Lower lobe of right lung (tissue), 2 donors: ENCODE measurements at regions not wholly inside any gene's neighbourhood (a gene's known extent, or its start where the extent isn't known, plus 50 kb on each side); places are given as distances from the start of the nearest gene placed in this dataset.
A peak's percentile ranks its signal among the peaks of the same experiment; 100 is the strongest.

Experiments used
- ATAC-seq, 2 donors: fragments of 200-7000 bp; cut with Tn5 transposase; one replicate each; pipeline ENCODE4 v1.9.1; 2020 to 2022; ENCODE audit warnings: mild to moderate bottlenecking in 2 of 2, moderate library complexity in 2 of 2
- DNase-seq: peaks from one replicate; pipeline ENCODE4 v3.0.0-alpha.2; 2020
- H3K27ac ChIP-seq: fragments of 200-600 bp; one replicate; pipeline ENCODE4 v1.8.0; 2022
- H3K27me3 ChIP-seq: fragments of 200-600 bp; one replicate; pipeline ENCODE4 v1.8.0; 2022; ENCODE audit warnings: low read depth
- H3K36me3 ChIP-seq: fragments of 200-600 bp; one replicate; pipeline ENCODE4 v1.8.0; 2022; ENCODE audit warnings: mild to moderate bottlenecking
- H3K4me1 ChIP-seq: fragments of 200-600 bp; one replicate; pipeline ENCODE4 v1.8.0; 2022
- H3K4me3 ChIP-seq: fragments of 200-600 bp; one replicate; pipeline ENCODE4 v1.8.0; 2022; ENCODE audit warnings: mild to moderate bottlenecking
- H3K9me3 ChIP-seq: fragments of 200-600 bp; one replicate; pipeline ENCODE4 v1.8.0; 2022
- CTCF ChIP-seq: fragments of 200-600 bp; IDR thresholded peaks from one replicate; pipeline ENCODE4 v1.8.0; 2022; ENCODE audit warnings: antibody characterized with exemption, mild to moderate bottlenecking
- intact Hi-C: fragments of 100-400 bp; cut with DNase I; formaldehyde crosslinking; loops from one replicate; pipeline ENCODE4 v1.11.0; 2022
- donor health status: DM: no; HTN: yes; CAD: no; lungs with severe emphysema.

GRCh38 chr16:65728167-65728566 is 606.3 kb upstream of the CDH11 start:
- intact Hi-C loops = no loop called here

GRCh38 chr16:65727534-65728137 is 605.8 kb upstream of the CDH11 start:
- Histone ChIP-seq H3K27me3 (peaks cover 4% of the 10 kb centered on the region), H3K36me3 (no peaks in the 10 kb centered on the region), H3K4me1 (peaks cover 33% of the 10 kb centered on the region), H3K9me3 (no peaks in the 10 kb centered on the region), H3K4me3 (no peak overlapping the region), H3K27ac (no peak overlapping the region)
- no peak for TF ChIP-seq CTCF
- DNase-seq = no peak
- intact Hi-C loops = no loop called here
- no peak for ATAC-seq

More at GRCh38 chr16:65728167-65728566, 606.3 kb upstream of the CDH11 start:
- Histone ChIP-seq H3K4me1 (peaks cover 33% of the 10 kb centered on the region), H3K9me3 (no peaks in the 10 kb centered on the region), H3K4me3 (no peak overlapping the region), H3K36me3 (no peaks in the 10 kb centered on the region), H3K27ac (no peak overlapping the region), H3K27me3 (peaks cover 4% of the 10 kb centered on the region)
- DNase-seq = no peak
- no peak for TF ChIP-seq CTCF
- ATAC-seq = no peak

GRCh38 chr16:65725156-65725845 is 603.4 kb upstream of the CDH11 start:
- H3K36me3 ChIP-seq = no peaks in the 10 kb centered on the region
- no peak overlapping the region for H3K27ac ChIP-seq
- H3K4me3 ChIP-seq = no peak overlapping the region
- intact Hi-C loops = no loop called here
- H3K4me1 ChIP-seq = peaks cover 33% of the 10 kb centered on the region
- no peak for DNase-seq
- TF ChIP-seq CTCF = no peak
- peaks cover 4% of the 10 kb centered on the region for H3K27me3 ChIP-seq
- no peaks in the 10 kb centered on the region for H3K9me3 ChIP-seq
- peak; percentile 72 to 74 for ATAC-seq

DNA sequence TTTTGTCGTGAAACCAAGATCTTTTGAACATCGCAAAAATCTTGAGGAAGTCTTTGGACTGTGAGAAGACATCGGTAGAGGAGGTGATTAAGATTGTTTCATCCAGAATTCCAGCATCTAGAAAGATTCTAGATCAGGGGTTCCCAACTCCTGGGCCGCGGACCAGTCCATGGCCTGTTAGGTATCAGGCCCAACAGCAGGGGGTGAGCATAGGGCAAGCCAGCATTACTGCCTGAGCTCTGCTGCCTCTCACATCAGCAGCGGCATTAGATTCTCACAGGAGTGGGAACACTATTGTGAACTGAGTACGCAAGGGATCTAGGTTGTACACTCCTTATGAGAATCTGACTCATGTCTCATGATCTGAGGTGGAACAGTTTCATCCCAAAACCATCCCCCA is 600.6 kb upstream of the CDH11 start:
- no peak for TF ChIP-seq CTCF
- H3K27ac ChIP-seq = no peak overlapping the region
- H3K36me3 ChIP-seq = no peaks in the 10 kb centered on the region
- no peaks in the 10 kb centered on the region for H3K9me3 ChIP-seq
- H3K4me3 ChIP-seq = no peak overlapping the region
- peaks cover 24% of the 10 kb centered on the region for H3K4me1 ChIP-seq
- intact Hi-C loops = no loop called here
- DNase-seq = no peak
- no peaks in the 10 kb centered on the region for H3K27me3 ChIP-seq
- no peak for ATAC-seq

- Histone ChIP-seq H3K36me3 (no peaks in the 10 kb centered on the region), H3K4me3 (no peak overlapping the region), H3K27me3 (no peaks in the 10 kb centered on the region), H3K27ac (no peak overlapping the region), H3K4me1 (no peaks in the 10 kb centered on the region), H3K9me3 (no peaks in the 10 kb centered on the region)
- TF ChIP-seq CTCF = no peak
- no peak for ATAC-seq
- no peak for DNase-seq
- intact Hi-C loops = no loop called here
These were observed 596.0 kb upstream of the CDH11 start for GRCh38 chr16:65717846-65718245.
